ENCODE measurements at regions not wholly inside any gene's neighbourhood (a gene's known extent, or its start where the extent isn't known, plus 50 kb on each side); places are given as distances from the start of the nearest gene placed in this dataset.

DNA sequence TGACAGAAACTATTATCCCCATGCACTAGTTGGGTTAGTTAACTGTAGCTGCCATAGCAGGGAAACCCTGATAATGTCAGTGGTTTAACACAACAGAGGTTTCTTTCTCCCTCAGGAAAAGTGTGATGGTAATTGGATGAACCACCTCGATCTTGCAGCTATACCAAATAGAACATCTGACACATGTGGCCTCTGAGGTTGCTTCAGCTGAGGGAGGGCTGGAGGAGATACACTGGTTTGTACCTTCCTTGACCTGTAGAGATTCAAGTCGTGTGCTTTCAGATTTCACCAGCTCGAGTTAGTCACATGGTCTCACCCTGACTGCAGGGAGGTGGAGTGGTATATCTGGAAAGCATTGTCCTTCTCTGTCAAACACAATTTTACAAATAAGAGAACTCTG, 147.2 kb upstream of the SFRP2 start:
- no peak overlapping the region for H3K27ac ChIP-seq

DNA sequence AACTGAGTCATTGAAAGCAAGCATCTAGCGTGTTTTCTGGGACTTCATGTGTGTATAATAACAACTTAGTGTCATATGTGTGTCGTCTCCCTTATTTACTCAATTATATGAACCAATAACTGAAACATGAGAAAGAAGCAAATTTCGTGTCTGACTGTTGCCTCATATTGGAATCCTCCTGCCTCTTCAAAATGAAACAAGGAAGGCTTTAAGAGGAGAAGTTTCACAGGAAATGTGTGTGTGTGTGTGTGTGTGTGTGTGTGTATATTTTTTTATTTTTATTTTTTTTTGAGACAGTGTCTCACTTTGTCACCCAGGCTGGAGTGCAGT, 145.8 kb upstream of the SFRP2 start:
- Histone ChIP-seq H3K36me3 (replicated peaks in 1 of 2; ENCODE audit: insufficient read depth in 1 of 2, low read depth in 2 of 2) (no peaks in the 10 kb centered on the region), H3K4me1 (no peaks in the 10 kb centered on the region), H3K9me3 (no peaks in the 10 kb centered on the region), H3K4me3 (no peak overlapping the region), H3K27ac (peak overlapping the region in 1 of 4 donors; percentile 22), H3K27me3 (no peaks in the 10 kb centered on the region)
- DNase-seq, result no peak
- no peak for ATAC-seq
- WGBS, 2 donors, result 49 to 79% methylated on average over 3 of the region's 3 CpGs
- intact Hi-C loops (cut with DNase I), result no loop called here
- TF ChIP-seq, protein P1, sequence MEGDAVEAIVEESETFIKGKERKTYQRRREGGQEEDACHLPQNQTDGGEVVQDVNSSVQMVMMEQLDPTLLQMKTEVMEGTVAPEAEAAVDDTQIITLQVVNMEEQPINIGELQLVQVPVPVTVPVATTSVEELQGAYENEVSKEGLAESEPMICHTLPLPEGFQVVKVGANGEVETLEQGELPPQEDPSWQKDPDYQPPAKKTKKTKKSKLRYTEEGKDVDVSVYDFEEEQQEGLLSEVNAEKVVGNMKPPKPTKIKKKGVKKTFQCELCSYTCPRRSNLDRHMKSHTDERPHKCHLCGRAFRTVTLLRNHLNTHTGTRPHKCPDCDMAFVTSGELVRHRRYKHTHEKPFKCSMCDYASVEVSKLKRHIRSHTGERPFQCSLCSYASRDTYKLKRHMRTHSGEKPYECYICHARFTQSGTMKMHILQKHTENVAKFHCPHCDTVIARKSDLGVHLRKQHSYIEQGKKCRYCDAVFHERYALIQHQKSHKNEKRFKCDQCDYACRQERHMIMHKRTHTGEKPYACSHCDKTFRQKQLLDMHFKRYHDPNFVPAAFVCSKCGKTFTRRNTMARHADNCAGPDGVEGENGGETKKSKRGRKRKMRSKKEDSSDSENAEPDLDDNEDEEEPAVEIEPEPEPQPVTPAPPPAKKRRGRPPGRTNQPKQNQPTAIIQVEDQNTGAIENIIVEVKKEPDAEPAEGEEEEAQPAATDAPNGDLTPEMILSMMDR (IDR thresholded peaks at IDR 0.05), result no peak
- no peak for TF ChIP-seq POLR2A (IDR thresholded peaks at IDR 0.05)

More for the DNA sequence above, 147.2 kb upstream of the SFRP2 start:
- H3K9me3 ChIP-seq, result no peaks in the 10 kb centered on the region
- ATAC-seq (no peak), DNase-seq (no peak)
- no peaks in the 10 kb centered on the region for H3K4me1 ChIP-seq
- no peaks in the 10 kb centered on the region for H3K27me3 ChIP-seq
- H3K4me3 ChIP-seq, result no peak overlapping the region
- TF ChIP-seq, protein P1 (IDR thresholded peaks at IDR 0.05), result no peak
- TF ChIP-seq POLR2A (IDR thresholded peaks at IDR 0.05), result no peak
- 35 to 43% methylated on average over 3 of the region's 3 CpGs for WGBS, 2 donors
- intact Hi-C loops (cut with DNase I), result no loop called here
- no peaks in the 10 kb centered on the region for H3K36me3 ChIP-seq (replicated peaks in 1 of 2; ENCODE audit: insufficient read depth in 1 of 2, low read depth in 2 of 2)

DNA sequence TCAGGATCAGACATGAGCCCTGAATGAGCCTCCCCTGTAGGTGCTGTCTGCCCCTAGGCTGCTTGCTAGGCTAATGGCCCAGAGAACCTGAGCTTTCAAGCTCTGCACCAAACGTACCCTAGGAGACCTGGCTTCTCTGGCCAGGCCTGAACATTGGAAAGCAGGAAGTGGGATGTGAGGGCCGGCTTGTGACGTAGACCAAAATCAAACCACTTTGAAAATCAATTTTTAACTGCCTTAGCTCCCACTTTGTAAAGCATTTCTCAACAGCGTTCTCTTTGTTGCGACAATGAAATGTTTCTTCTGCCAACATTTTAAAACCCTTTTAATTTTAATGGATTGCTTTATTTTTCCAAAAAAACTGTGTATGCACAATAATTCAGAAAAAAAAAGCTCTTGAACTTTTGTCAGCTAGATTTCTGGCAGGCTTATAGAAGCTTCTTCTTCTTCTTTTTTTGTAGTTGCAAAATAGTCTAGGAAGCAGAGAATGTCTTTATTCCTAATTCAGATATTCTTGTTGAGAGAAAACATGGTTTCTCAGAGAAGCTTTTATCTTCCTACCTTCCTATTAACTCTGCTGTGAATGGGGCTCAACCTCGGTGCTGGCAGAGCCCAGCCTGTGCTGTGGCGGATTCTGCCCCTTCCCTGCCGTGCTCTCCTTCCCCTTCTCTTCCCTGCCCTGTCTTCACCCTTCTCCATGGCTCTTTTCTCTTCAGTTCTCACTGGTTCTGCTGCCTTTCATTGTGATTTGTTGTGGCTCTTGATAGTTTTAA, 145.2 kb upstream of the SFRP2 start:
- H3K4me3 ChIP-seq, result no peak overlapping the region

DNA sequence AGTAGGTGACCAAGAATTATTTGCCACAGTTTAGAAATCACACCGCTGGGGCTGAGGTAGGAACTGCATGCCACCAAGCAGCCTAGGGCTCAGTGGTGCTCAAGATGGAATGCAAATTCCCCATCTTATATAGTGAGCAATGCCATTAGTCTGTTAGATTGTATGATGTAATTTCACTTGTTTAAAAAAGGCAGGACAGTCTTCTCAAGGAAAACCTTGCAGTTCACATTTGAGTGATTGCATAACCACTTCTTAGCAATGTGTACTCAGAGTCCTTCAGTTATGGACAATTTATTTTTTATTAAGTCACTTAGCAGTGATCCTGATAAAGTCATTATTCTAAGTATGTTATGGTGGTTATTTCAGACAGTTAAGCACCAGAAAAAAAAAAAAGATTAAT, 142.9 kb upstream of the SFRP2 start:
- no peaks in the 10 kb centered on the region for H3K9me3 ChIP-seq
- no peak overlapping the region for H3K27ac ChIP-seq
- no peak for DNase-seq
- peak; percentile 27 for ATAC-seq
- 65% methylated on average over 1 of the region's 1 CpG for WGBS, 2 donors
- intact Hi-C loops (cut with DNase I), result no loop called here
- TF ChIP-seq POLR2A (IDR thresholded peaks at IDR 0.05), result no peak
- TF ChIP-seq, protein P1 (IDR thresholded peaks at IDR 0.05), result no peak
- H3K4me3 ChIP-seq, result no peak overlapping the region
- no peaks in the 10 kb centered on the region for H3K4me1 ChIP-seq
- no peaks in the 10 kb centered on the region for H3K27me3 ChIP-seq
- no peaks in the 10 kb centered on the region for H3K36me3 ChIP-seq (replicated peaks in 1 of 2; ENCODE audit: insufficient read depth in 1 of 2, low read depth in 2 of 2)

More for the DNA sequence above, 145.2 kb upstream of the SFRP2 start:
- Histone ChIP-seq H3K36me3 (replicated peaks in 1 of 2; ENCODE audit: insufficient read depth in 1 of 2, low read depth in 2 of 2) (no peaks in the 10 kb centered on the region), H3K9me3 (no peaks in the 10 kb centered on the region), H3K27me3 (no peaks in the 10 kb centered on the region), H3K27ac (peak overlapping the region in 2 of 4 donors; percentile 22 to 37), H3K4me1 (no peaks in the 10 kb centered on the region)
- TF ChIP-seq, protein P1 (IDR thresholded peaks at IDR 0.05), result no peak
- TF ChIP-seq POLR2A (IDR thresholded peaks at IDR 0.05), result no peak
- ATAC-seq, result peak; percentile 65
- 43 to 53% methylated on average over 8 of the region's 8 CpGs for WGBS, 2 donors
- intact Hi-C loops (cut with DNase I), result no loop called here
- DNase-seq, result peak in 3 of 4 donors; percentile 3 to 16 (median 8)

DNA sequence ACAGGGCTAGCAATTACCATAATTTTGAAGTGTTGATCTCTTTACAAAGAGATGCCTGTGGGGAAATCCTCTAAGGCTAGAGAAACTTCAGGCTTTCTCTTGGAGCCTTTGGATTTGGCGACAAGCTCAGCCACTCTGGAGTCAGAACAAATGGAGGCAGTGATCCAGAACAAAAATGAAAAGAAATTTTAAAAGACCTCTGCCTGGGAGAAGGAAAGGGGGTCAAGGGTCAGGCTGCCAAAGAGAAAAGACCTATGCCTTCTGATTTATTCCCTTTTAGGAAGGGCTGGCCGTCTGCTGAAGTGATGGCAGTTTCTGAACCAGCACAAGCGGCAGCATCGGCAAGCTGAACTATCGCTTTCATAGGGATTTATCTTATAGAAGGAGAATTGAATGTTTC, 140.8 kb upstream of the SFRP2 start:
- Histone ChIP-seq H3K9me3 (no peaks in the 10 kb centered on the region), H3K4me1 (no peaks in the 10 kb centered on the region), H3K36me3 (replicated peaks in 1 of 2; ENCODE audit: insufficient read depth in 1 of 2, low read depth in 2 of 2) (no peaks in the 10 kb centered on the region), H3K27ac (no peak overlapping the region), H3K27me3 (no peaks in the 10 kb centered on the region), H3K4me3 (no peak overlapping the region)
- TF ChIP-seq POLR2A (IDR thresholded peaks at IDR 0.05), result no peak
- TF ChIP-seq, protein P1 (IDR thresholded peaks at IDR 0.05), result no peak
- intact Hi-C loops (cut with DNase I), result no loop called here
- ATAC-seq, result no peak
- no peak for DNase-seq
- WGBS, 2 donors, result 64 to 78% methylated on average over 5 of the region's 5 CpGs
